Lower lobe of right lung (tissue), 2 donors: ENCODE measurements at regions not wholly inside any gene's neighbourhood (a gene's known extent, or its start where the extent isn't known, plus 50 kb on each side); places are given as distances from the start of the nearest gene placed in this dataset.
A peak's percentile ranks its signal among the peaks of the same experiment; 100 is the strongest.

Experiments
- ATAC-seq, 2 donors: fragments of 200-7000 bp; cut with Tn5 transposase; one replicate each; pipeline ENCODE4 v1.9.1; 2020 to 2022; ENCODE audit warnings: mild to moderate bottlenecking in 2 of 2, moderate library complexity in 2 of 2
- DNase-seq: peaks from one replicate; pipeline ENCODE4 v3.0.0-alpha.2; 2020
- H3K27ac ChIP-seq: fragments of 200-600 bp; one replicate; pipeline ENCODE4 v1.8.0; 2022
- H3K27me3 ChIP-seq: fragments of 200-600 bp; one replicate; pipeline ENCODE4 v1.8.0; 2022; ENCODE audit warnings: low read depth
- H3K36me3 ChIP-seq: fragments of 200-600 bp; one replicate; pipeline ENCODE4 v1.8.0; 2022; ENCODE audit warnings: mild to moderate bottlenecking
- H3K4me1 ChIP-seq: fragments of 200-600 bp; one replicate; pipeline ENCODE4 v1.8.0; 2022
- H3K4me3 ChIP-seq: fragments of 200-600 bp; one replicate; pipeline ENCODE4 v1.8.0; 2022; ENCODE audit warnings: mild to moderate bottlenecking
- H3K9me3 ChIP-seq: fragments of 200-600 bp; one replicate; pipeline ENCODE4 v1.8.0; 2022
- CTCF ChIP-seq: fragments of 200-600 bp; IDR thresholded peaks from one replicate; pipeline ENCODE4 v1.8.0; 2022; ENCODE audit warnings: antibody characterized with exemption, mild to moderate bottlenecking
- intact Hi-C: fragments of 100-400 bp; cut with DNase I; formaldehyde crosslinking; loops from one replicate; pipeline ENCODE4 v1.11.0; 2022
- donor health status: DM: no; HTN: yes; CAD: no; lungs with severe emphysema.

DNA sequence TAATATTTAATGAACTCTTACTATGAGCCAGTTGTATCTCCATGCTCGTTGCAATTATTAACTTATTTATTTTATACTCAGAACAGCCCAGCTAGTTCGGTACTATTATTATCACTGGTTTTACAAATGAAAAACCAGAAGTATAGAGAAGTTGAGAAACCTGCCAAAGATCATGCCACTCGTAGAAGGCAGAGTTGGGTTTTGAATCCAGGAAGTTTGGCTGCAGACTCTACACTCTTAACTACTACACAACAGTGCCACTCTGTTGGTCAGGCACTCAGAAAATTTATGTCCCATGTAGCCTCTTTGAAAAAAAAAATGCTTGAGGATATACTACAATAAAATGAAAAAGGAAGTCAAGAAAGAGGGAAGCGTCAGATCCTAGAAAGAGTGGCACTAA lies 71.5 kb upstream of the ARID2 start:
- Histone ChIP-seq H3K9me3 (no peaks in the 10 kb centered on the region), H3K27ac (no peak overlapping the region), H3K4me1 (no peaks in the 10 kb centered on the region), H3K27me3 (no peaks in the 10 kb centered on the region), H3K4me3 (no peak overlapping the region), H3K36me3 (no peaks in the 10 kb centered on the region)
- no peak for TF ChIP-seq CTCF
- DNase-seq (no peak), ATAC-seq (no peak)
- intact Hi-C loops: no loop called here

- intact Hi-C loops: no loop called here
- no peak overlapping the region for H3K27ac ChIP-seq
- DNase-seq (no peak), ATAC-seq (peak; percentile 25 to 28)
- no peaks in the 10 kb centered on the region for H3K27me3 ChIP-seq
- no peak overlapping the region for H3K4me3 ChIP-seq
- no peaks in the 10 kb centered on the region for H3K36me3 ChIP-seq
- H3K9me3 ChIP-seq: no peaks in the 10 kb centered on the region
- TF ChIP-seq CTCF: no peak
- H3K4me1 ChIP-seq: no peaks in the 10 kb centered on the region
Measured at GRCh38 chr12:45660330-45660729, 69.2 kb upstream of the ARID2 start.

- ATAC-seq (no peak), DNase-seq (no peak)
- Histone ChIP-seq H3K4me3 (no peak overlapping the region), H3K9me3 (no peaks in the 10 kb centered on the region), H3K4me1 (peaks cover under 1% of the 10 kb centered on the region), H3K36me3 (no peaks in the 10 kb centered on the region), H3K27me3 (no peaks in the 10 kb centered on the region), H3K27ac (no peak overlapping the region)
- intact Hi-C loops: no loop called here
- no peak for TF ChIP-seq CTCF
Measured at GRCh38 chr12:45663455-45663854, 66.1 kb upstream of the ARID2 start.

GRCh38 chr12:45665941-45666340 lies 63.6 kb upstream of the ARID2 start:
- H3K9me3 ChIP-seq: no peaks in the 10 kb centered on the region
- DNase-seq (no peak), ATAC-seq (no peak)
- no peak for TF ChIP-seq CTCF
- H3K4me3 ChIP-seq: no peak overlapping the region
- H3K27me3 ChIP-seq: no peaks in the 10 kb centered on the region
- intact Hi-C loops: no loop called here
- H3K36me3 ChIP-seq: no peaks in the 10 kb centered on the region
- peaks cover 20% of the 10 kb centered on the region for H3K4me1 ChIP-seq
- H3K27ac ChIP-seq: no peak overlapping the region

- ATAC-seq (no peak), DNase-seq (no peak)
- H3K4me1 ChIP-seq: peaks cover 20% of the 10 kb centered on the region
- no peaks in the 10 kb centered on the region for H3K27me3 ChIP-seq
- no peak overlapping the region for H3K27ac ChIP-seq
- intact Hi-C loops: no loop called here
- no peaks in the 10 kb centered on the region for H3K36me3 ChIP-seq
- H3K4me3 ChIP-seq: no peak overlapping the region
- H3K9me3 ChIP-seq: no peaks in the 10 kb centered on the region
- TF ChIP-seq CTCF: no peak
Measured at GRCh38 chr12:45666396-45666795, 63.1 kb upstream of the ARID2 start.

GRCh38 chr12:45666816-45667215 lies 62.7 kb upstream of the ARID2 start:
- DNase-seq: no peak
- intact Hi-C loops: no loop called here
- Histone ChIP-seq H3K4me3 (no peak overlapping the region), H3K4me1 (peaks cover 20% of the 10 kb centered on the region), H3K9me3 (no peaks in the 10 kb centered on the region), H3K27me3 (no peaks in the 10 kb centered on the region), H3K36me3 (no peaks in the 10 kb centered on the region), H3K27ac (no peak overlapping the region)
- TF ChIP-seq CTCF: no peak
- no peak for ATAC-seq
